K562 (cell line): ENCODE measurements at regions not wholly inside any gene's neighbourhood (a gene's known extent, or its start where the extent isn't known, plus 50 kb on each side); places are given as distances from the start of the nearest gene placed in this dataset.

ENCODE experiments used
- BACH1 ChIP-seq: fragments of 200-800 bp; sonication (Bioruptor generic); IDR thresholded peaks from 2 replicates; pipeline ENCODE4 v1.6.1; 2016; ENCODE audit warnings: missing genetic modification characterization, missing compliant biosample characterization
- ETV6 ChIP-seq, 3 experiments: fragments of 150-350 bp in 1 of 3; sonication (generic) in 1 of 3; formaldehyde crosslinking in 1 of 3; IDR thresholded peaks; 2 replicates each; pipeline versions ENCODE4 v1.6.1 to v1.8.0; 2014 to 2022; ENCODE audit warnings: borderline replicate concordance in 2 of 3, low read depth in 2 of 3, antibody characterized with exemption in 1 of 3, low read length in 1 of 3, mild to moderate bottlenecking in 1 of 3, missing genetic modification reagents in 1 of 3
- EZH2 ChIP-seq: IDR thresholded peaks from 2 replicates; pipeline ENCODE4 v1.6.1; 2012; ENCODE audit warnings: low read depth, mild to moderate bottlenecking, inconsistent platforms, low read length, borderline replicate concordance
- KLF16 ChIP-seq: IDR thresholded peaks from 2 replicates; pipeline ENCODE4 v1.6.1; 2016; ENCODE audit warnings: antibody characterized with exemption
- PBX2 ChIP-seq, 2 experiments: IDR thresholded peaks in 1 of 2; conservative IDR thresholded peaks in 1 of 2; 2 replicates each; pipeline ENCODE4 v1.6.1; 2016; ENCODE audit warnings: low read depth in 2 of 2, mild to moderate bottlenecking in 1 of 2, missing compliant biosample characterization in 1 of 2, missing genetic modification characterization in 1 of 2, moderate library complexity in 1 of 2
- PHF20 ChIP-seq: fragments of 450-650 bp; IDR thresholded peaks from 2 replicates; pipeline ENCODE4 v1.6.1; 2018; ENCODE audit not compliant: partially characterized antibody
- POLR2A ChIP-seq: fragments of 450-650 bp; conservative IDR thresholded peaks from 2 replicates; pipeline ENCODE4 v1.6.1; 2016
- POLR2AphosphoS5 ChIP-seq: IDR thresholded peaks from 2 replicates; pipeline ENCODE4 v1.6.1; 2011; ENCODE audit warnings: mild to moderate bottlenecking, low read depth, low read length, moderate library complexity; ENCODE audit not compliant: control insufficient read depth, insufficient read depth
- PRDM10 ChIP-seq: fragments of 450-650 bp; IDR thresholded peaks from 2 replicates; pipeline ENCODE4 v1.6.1; 2018; ENCODE audit not compliant: partially characterized antibody
- TF ChIP-seq, protein P1 (sequence below): fragments of 450-650 bp; IDR thresholded peaks from 2 replicates; pipeline ENCODE4 v1.6.1; 2016

DNA sequence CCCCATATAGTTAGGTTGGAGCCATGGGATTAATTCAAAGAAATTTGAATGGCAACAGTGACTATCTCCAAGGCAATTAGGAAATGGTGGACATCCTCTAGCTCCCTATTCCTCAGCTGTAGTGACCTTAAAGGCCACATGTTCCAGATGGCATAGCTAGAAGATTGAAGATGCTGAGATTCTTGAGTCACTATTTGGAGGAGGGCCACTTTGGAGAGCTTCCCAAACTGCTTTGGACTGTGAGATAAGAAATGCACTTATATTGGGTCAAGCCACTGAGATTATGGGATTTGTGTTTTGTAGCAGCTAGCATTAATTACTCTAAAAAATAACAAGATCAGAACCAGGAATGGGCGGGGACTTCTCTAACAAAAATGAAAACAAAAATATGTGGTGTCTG is 636.2 kb upstream of the CCNG1 start:
- TF ChIP-seq POLR2A (no peak), KLF16 (no peak), PRDM10 (no peak), ETV6 (IDR thresholded peaks at IDR 0.05; ENCODE audit: borderline replicate concordance in 1 of 2, low read depth in 2 of 2, low read length in 1 of 2) (no peak), ETV6 (CRISPR knock-in tag; IDR thresholded peaks at IDR 0.05; ENCODE audit: borderline replicate concordance) (no peak), BACH1 (tag) (no peak), POLR2AphosphoS5 (no peak), EZH2 (no peak), PBX2 (CRISPR knock-in tag; IDR thresholded peaks at IDR 0.05; ENCODE audit: low read depth) (no peak), PBX2 (tag; conservative IDR thresholded peaks at IDR 0.05; ENCODE audit: low read depth) (no peak), PHF20 (no peak)
- TF ChIP-seq, protein P1, sequence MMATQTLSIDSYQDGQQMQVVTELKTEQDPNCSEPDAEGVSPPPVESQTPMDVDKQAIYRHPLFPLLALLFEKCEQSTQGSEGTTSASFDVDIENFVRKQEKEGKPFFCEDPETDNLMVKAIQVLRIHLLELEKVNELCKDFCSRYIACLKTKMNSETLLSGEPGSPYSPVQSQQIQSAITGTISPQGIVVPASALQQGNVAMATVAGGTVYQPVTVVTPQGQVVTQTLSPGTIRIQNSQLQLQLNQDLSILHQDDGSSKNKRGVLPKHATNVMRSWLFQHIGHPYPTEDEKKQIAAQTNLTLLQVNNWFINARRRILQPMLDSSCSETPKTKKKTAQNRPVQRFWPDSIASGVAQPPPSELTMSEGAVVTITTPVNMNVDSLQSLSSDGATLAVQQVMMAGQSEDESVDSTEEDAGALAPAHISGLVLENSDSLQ: no peak
